ENCODE measurements at regions not wholly inside any gene's neighbourhood (a gene's known extent, or its start where the extent isn't known, plus 50 kb on each side); places are given as distances from the start of the nearest gene placed in this dataset.
"Not testable (repeated sequence)": the region's sequence is repeated elsewhere in the genome, so short reads cannot be mapped to it uniquely, and the experiment has no call there.

DNA sequence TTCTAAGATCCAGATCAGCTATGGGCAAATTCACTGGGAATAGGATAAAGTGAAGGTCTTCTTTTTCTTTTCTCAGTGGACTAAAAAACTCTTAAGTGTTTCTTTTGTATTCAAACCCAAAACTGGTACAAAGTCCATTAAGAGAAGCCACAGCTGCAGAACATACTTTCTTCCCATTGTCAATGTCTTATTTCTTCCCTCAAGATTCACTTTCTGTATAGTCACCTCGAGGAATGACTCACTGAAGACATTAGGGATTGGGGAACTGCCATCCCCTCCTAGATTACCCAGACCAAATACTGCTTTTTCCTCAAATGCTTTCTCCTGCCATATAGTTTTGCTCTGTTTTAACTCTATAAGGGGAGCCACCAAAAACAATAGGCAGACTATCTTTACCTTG lies 117.4 kb upstream of the SYT13 start:
- not testable (repeated sequence) for TF ChIP-seq POLR2AphosphoS5 (IDR thresholded peaks at IDR 0.05; ENCODE audit: low read depth); CTCF (conservative IDR thresholded peaks at IDR 0.05; ENCODE audit: low read depth in 2 of 2); REST (IDR thresholded peaks at IDR 0.05; ENCODE audit: unreplicated experiment); EZH2phosphoT487 (IDR thresholded peaks at IDR 0.05; ENCODE audit: unreplicated experiment); EZH2 (IDR thresholded peaks at IDR 0.05; ENCODE audit: low read depth, unreplicated experiment); CREB1 (CRISPR knock-in tag; IDR thresholded peaks at IDR 0.05; ENCODE audit: low read depth); ZNF114 (CRISPR knock-in tag; IDR thresholded peaks at IDR 0.05); JUNB (IDR thresholded peaks at IDR 0.05; ENCODE audit: unreplicated experiment); NANOG (IDR thresholded peaks at IDR 0.05; ENCODE audit: borderline replicate concordance); STAT1 (IDR thresholded peaks at IDR 0.05; ENCODE audit: unreplicated experiment); ZNF462 (CRISPR knock-in tag; IDR thresholded peaks at IDR 0.05); ZNF331 (CRISPR knock-in tag; IDR thresholded peaks at IDR 0.05; ENCODE audit: low read depth)
- TF ChIP-seq, protein P1, sequence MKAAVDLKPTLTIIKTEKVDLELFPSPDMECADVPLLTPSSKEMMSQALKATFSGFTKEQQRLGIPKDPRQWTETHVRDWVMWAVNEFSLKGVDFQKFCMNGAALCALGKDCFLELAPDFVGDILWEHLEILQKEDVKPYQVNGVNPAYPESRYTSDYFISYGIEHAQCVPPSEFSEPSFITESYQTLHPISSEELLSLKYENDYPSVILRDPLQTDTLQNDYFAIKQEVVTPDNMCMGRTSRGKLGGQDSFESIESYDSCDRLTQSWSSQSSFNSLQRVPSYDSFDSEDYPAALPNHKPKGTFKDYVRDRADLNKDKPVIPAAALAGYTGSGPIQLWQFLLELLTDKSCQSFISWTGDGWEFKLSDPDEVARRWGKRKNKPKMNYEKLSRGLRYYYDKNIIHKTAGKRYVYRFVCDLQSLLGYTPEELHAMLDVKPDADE (IDR thresholded peaks at IDR 0.05) = not testable (repeated sequence)

Data from GM23338 (cell line).